ENCODE measurements at regions not wholly inside any gene's neighbourhood (a gene's known extent, or its start where the extent isn't known, plus 50 kb on each side); places are given as distances from the start of the nearest gene placed in this dataset.

DNA sequence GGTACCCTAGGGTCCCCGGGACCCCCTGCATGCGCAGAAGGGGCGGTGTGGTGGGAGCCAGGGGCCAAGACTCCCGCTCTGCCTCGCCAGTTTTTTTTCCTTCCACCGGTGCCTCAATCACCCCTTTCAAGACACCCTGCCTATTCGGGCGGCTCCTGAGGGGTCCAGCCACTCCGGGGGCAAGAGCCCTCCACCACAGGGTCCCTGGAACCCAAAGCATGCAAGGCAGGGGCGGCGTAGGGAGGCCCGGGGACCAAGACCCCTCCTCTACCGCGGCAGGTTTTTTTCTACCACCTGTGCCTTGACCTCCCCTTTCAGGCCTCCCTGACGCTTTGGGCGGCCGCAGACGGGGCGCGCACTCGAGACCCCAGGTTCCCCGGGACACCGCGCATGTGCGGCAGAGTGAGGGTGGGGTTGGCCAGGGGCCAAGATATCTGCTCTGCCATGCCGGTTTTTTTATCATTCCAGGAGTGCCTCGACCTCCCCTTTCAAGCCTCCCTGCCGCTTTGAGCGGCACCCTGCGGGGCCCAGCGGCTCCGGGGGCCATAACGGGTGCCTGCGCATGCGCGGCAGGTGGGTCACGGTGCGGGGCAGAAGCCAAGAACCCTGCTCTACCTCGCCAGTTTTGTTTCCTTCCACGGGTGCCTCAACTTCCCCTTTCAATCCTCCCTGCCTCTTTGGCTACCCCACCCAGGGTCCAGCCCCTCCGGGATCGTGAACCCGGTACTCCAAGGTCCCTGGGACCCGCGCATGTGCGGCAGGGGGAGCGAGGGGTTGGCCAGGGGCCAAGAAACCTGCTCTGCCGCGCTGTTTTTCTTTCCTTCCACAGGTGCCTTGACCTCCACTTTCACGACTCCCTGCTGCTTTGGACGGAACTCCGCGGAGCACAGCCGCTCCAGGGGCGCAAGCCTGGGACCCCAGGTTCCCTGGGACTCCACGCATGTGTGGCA is 328.1 kb downstream of the ALG10 start:
- Mint-ChIP-seq H3K36me3 (ENCODE audit: insufficient read depth, unreplicated experiment) (peaks cover 12% of the 10 kb centered on the region), H3K4me1 (ENCODE audit: low read depth, unreplicated experiment) (peaks cover 12% of the 10 kb centered on the region), H3K27me3 (ENCODE audit: insufficient read depth, unreplicated experiment) (peaks cover 27% of the 10 kb centered on the region), H3K9me3 (ENCODE audit: unreplicated experiment) (no peaks in the 10 kb centered on the region), H3K4me3 (ENCODE audit: unreplicated experiment) (peak overlapping the region; percentile 70), H3K27ac (ENCODE audit: unreplicated experiment) (no peak overlapping the region)
- H3K36me3 ChIP-seq (ENCODE audit: control insufficient read depth, insufficient read depth, low read length), result no peaks in the 10 kb centered on the region
- 0 out of 2 replicates have a peak, but pooled peaks cover 4% of the 10 kb centered on the region for H3K9me3 ChIP-seq
- peaks cover 4% of the 10 kb centered on the region; the same call in 1 of the 2 replicates for H3K4me1 ChIP-seq
- intact Hi-C loops (cut with micrococcal nuclease; ENCODE audit: unreplicated experiment), result no loop called here
- H3K4me3 ChIP-seq (ENCODE audit: low read depth, low read length), result no peak overlapping the region
- no peaks in the 10 kb centered on the region for H3K27me3 ChIP-seq (replicated peaks; ENCODE audit: control insufficient read depth, insufficient read depth, low read length)
- ChIA-PET CTCF (no interaction called here), POLR2A (no interaction called here)
- no peak for DNase-seq
- no TSS peak for BruUV-seq (replicated peaks)
- TF ChIP-seq, protein P1, sequence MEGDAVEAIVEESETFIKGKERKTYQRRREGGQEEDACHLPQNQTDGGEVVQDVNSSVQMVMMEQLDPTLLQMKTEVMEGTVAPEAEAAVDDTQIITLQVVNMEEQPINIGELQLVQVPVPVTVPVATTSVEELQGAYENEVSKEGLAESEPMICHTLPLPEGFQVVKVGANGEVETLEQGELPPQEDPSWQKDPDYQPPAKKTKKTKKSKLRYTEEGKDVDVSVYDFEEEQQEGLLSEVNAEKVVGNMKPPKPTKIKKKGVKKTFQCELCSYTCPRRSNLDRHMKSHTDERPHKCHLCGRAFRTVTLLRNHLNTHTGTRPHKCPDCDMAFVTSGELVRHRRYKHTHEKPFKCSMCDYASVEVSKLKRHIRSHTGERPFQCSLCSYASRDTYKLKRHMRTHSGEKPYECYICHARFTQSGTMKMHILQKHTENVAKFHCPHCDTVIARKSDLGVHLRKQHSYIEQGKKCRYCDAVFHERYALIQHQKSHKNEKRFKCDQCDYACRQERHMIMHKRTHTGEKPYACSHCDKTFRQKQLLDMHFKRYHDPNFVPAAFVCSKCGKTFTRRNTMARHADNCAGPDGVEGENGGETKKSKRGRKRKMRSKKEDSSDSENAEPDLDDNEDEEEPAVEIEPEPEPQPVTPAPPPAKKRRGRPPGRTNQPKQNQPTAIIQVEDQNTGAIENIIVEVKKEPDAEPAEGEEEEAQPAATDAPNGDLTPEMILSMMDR (IDR thresholded peaks at IDR 0.05; ENCODE audit: insufficient read depth in 1 of 2, low read depth in 1 of 2, low read length in 1 of 2, severe bottlenecking in 1 of 2, unreplicated experiment in 1 of 2), result no peak

DNA sequence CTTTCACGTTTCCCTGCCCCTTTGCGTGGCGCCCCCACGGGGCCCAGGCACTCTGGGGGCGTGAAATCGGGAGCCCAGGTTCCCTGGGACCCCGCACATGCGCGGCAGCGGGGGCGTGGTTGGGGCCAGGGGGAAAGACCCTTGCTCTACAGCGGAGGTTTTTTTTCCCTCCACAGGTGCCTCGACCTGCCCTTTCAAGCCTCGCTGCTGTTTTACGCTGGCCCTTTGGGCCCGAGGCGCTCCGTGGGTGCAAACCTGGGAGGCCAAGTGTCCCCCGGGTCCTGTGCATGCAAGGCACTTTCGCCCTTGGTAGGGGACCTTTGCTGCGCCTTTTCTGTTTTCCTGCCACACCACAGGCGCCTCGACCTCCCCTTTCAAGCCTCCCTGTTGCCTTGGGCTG is 329.8 kb downstream of the ALG10 start:
- no peaks in the 10 kb centered on the region for H3K9me3 Mint-ChIP-seq (ENCODE audit: unreplicated experiment)
- no peak overlapping the region for H3K4me3 Mint-ChIP-seq (ENCODE audit: unreplicated experiment)

More for the DNA sequence above, 329.8 kb downstream of the ALG10 start:
- no TSS peak for BruUV-seq (replicated peaks)
- H3K27me3 ChIP-seq (replicated peaks; ENCODE audit: control insufficient read depth, insufficient read depth, low read length), result no peaks in the 10 kb centered on the region
- POLR2A ChIA-PET, result no interaction called here
- H3K36me3 ChIP-seq (ENCODE audit: control insufficient read depth, insufficient read depth, low read length), result no peaks in the 10 kb centered on the region
- intact Hi-C loops (cut with micrococcal nuclease; ENCODE audit: unreplicated experiment), result no loop called here
- CTCF ChIA-PET, result no interaction called here
- no peak for DNase-seq
- Mint-ChIP-seq H3K27ac (ENCODE audit: unreplicated experiment) (no peak overlapping the region), H3K27me3 (ENCODE audit: insufficient read depth, unreplicated experiment) (peaks cover 19% of the 10 kb centered on the region), H3K4me1 (ENCODE audit: low read depth, unreplicated experiment) (peaks cover 5% of the 10 kb centered on the region), H3K36me3 (ENCODE audit: insufficient read depth, unreplicated experiment) (peaks cover 5% of the 10 kb centered on the region)
- TF ChIP-seq, protein P1 (IDR thresholded peaks at IDR 0.05; ENCODE audit: insufficient read depth in 1 of 2, low read depth in 1 of 2, low read length in 1 of 2, severe bottlenecking in 1 of 2, unreplicated experiment in 1 of 2), result no peak
- H3K4me3 ChIP-seq (ENCODE audit: low read depth, low read length), result no peak overlapping the region
- H3K4me1 ChIP-seq, result peaks cover 1% of the 10 kb centered on the region; the same call in 1 of the 2 replicates
- peaks cover 9% of the 10 kb centered on the region; the same call in 1 of the 2 replicates for H3K9me3 ChIP-seq
